Right renal cortex interstitium (tissue), 3 donors: ENCODE measurements at regions not wholly inside any gene's neighbourhood (a gene's known extent, or its start where the extent isn't known, plus 50 kb on each side); places are given as distances from the start of the nearest gene placed in this dataset.
A peak's percentile ranks its signal among the peaks of the same experiment; 100 is the strongest.
"Not testable (repeated sequence)": the region's sequence is repeated elsewhere in the genome, so short reads cannot be mapped to it uniquely, and the experiment has no call there.

Source experiments
- DNase-seq, 3 donors: peaks; one replicate each; pipeline ENCODE4 v3.0.0-alpha.2; 2013; ENCODE audit warnings: low read depth in 3 of 3, low spot score in 2 of 3

DNA sequence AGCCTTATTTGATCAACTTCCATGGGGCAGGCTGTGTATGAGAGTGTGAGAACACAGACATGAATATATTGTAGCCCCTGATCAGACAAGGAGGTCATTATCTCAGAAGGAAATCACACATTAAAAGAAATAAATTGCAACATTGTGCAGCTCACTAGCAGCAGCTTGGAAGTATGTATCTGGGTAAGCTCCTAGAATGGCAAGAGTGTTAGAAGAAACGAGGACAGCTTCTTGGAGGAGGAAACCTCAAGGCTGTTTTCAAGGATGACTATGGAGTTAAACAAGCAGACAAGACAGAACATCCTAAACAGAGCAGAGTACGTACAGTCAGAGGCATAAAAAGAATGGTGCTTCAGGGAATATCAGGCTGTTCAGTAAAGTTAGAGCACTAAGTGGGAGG lies 511.0 kb downstream of the SLCO4C1 start:
- DNase-seq: no peak

DNA sequence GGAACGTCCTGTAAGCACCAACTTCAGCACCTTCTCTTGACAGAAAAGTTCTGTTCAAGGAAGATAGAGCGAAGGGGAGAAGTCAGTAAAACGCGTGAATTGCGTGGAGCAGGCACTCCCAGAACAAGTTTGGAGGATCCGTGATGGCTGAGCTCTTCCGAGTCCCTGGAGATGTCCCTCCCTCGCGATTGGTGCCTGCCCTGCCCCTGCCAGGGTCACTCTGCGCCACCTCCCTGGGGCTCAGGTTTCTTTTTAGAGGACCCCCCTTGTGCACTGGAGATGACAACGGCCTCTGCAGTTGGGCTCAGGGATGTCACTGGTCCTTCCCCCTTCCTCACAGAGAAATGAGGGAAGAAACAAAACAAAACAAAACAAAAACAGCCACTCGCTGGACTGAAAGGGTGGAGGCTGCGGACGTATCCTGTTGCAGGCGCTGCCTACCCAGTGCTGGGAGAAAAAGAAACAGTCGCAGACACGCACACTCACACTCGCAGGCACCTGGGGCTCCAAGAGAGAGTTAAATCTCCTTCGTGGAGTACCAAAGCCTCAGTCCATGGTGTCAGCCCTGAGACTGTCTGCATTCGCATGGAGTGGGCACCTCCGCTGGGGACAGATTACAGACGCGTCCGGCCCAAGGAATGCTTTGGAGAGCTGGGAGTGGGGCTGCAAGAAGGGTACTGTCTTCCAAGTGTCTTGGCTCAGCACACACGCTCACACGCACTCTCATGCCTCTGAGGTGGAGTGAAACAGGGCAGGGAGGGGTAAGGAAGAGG lies 512.7 kb downstream of the SLCO4C1 start:
- no peak for DNase-seq

DNA sequence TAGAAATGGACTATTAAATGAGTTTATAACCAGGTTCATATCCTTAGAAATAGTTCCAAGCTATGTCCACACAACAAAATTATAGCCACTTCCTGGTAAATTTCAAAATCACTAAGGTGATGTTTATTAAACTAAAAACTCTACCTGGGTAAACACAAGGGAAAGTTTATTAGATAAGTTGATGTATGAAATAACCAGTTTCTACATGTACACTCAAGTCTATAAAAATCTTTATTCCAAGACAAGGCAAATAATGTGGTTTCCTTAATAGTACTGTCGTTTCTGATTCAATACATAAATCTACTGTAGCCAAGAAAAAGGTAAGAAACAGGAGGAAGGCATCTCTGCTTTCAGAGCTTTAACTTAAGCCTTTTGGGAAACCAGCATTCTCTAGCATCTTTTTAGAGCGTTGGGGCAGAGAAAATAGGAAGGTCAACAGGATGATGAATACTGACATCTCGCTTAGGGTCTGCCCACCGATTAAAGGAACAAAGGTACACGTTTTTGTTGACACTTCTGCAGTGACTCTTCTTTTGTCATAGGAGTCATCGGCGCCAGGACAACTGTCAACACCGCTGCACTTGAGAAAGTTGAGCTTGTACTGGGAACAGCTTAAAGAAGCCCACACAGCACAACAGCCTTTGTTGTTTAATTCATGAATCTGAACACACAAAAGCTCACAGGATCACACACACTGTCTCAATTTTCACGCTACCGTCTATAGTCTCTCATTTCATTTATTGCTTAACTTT lies 513.6 kb downstream of the SLCO4C1 start:
- no peak for DNase-seq

DNA sequence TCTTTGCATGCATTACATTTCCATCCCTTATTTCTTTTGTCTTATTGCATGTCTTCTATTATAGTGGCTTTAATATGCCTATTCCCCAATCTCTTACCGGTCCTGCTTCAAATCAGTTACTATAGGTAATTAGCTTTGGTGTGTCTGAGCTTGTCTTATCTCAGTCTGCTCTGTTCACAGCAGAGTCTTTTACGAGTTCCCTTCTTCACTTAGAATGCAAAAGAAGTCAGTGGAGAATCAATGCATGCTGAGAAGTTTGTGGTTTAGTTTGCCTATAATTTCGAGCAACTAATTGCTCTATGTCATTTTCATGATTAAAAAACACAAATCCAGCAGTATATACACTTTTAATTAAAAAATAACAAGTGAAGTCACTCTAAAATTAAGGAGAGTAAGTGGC lies 545.0 kb downstream of the SLCO4C1 start:
- DNase-seq: no peak

DNA sequence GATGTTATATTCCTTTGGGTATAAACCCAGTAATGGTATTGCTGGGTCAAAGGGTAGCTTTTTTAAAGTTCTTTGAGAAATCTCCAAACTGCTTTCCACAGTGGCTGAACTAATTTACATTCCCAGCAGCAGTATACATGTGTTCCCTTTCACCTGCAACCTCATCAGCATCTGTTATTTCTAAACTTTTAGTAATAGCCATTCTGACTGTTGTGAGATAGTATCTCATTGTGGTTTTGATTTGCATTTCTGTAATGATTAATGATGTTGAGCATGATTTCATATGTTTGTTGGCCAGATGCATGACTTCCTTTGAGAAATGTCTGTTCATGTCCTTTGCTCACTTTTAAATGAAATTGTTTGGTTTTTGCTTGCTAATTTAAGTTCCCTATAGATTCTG lies 553.1 kb downstream of the SLCO4C1 start:
- DNase-seq: not testable (repeated sequence)

DNA sequence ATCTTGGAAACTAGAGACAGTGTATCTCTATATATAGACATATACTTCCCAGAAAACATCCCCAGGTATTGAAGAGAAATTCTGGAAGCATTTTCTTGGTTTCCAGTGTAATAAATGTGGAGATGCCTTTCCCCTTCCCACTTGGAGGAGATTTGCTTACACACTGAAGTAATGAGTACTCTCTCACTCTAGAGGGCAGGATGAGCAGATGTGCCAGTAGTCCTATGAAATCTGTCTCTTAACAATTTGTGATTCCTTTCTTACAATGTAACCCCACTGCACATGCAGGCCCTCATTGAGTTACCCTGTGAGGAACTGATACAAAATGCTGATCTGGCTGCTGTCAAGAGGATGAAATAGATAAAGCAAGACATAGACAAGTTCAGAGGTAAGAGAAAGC lies 567.2 kb downstream of the SLCO4C1 start:
- DNase-seq: no peak

DNA sequence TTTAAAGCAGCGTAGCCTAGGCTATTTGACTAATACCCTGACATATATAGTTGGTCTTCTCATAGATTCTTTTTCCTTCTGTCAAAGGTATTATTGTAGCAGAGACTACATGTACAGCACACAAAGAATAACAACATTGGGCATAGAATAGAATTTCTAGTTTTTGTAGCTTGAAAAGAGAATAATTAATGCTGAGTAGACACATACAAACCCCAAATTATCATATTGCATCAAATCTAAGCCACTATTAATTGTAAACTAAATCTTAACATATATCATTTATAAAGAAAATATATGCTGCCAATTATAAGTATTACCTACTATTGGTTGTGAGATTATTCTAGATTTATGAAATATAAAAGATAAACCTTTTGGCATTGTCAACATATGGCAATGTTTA lies 574.5 kb downstream of the SLCO4C1 start:
- no peak for DNase-seq

DNA sequence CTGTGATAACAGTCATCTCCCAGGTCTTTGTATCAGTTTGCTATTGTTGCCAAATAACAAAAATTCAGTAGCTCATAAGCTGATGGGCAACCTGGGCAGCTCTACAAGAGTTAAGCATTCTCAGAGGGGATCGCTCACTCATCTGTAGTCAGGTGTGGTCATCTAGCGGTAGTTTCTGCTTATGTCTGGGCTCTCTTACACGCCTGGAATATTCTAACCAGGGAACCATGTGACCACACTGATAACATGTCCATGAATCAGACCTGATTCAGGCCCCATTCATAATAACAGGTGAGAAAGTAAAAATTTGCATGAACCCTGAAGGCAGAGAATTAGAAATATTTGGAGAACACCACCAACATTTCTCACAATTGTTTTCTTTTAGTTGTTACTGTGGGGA lies 576.1 kb downstream of the SLCO4C1 start:
- no peak for DNase-seq

DNA sequence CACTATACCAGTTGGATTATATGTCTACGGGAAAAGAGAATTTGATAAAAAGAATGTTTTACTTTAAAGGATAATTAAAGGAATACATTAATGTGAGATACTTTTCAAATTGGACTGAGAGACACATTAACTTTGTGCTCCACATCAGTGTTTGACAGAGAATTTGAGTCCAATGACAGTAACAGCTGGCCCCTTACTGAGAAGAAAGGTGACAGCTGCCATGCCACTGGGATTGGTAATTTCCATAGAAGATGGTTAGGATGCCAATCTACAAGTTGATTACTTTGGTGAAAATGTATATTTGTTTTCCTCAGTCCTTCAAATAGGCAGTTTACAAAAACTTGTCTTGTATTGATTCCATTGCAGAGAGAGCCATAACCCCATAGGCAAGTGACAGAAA lies 578.4 kb downstream of the SLCO4C1 start:
- DNase-seq: no peak

DNA sequence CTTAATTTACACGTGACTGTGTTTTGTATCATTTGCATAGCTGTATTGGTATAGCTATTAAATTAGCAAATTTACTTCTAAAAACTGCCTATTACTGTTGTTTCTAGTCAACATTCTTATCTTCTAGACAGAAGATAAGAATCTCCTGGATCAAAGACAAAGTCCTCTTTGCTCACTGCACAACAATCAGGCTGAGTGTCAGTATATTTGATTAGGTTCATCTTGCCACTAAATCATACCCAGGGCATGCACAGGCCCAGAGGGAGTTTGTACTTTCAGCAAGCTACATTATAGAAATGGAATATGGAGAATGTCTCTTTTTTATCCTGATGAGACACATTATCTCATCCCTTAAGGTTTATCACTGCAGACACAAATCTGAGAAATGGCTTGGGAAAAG lies 579.1 kb downstream of the SLCO4C1 start:
- no peak for DNase-seq

DNA sequence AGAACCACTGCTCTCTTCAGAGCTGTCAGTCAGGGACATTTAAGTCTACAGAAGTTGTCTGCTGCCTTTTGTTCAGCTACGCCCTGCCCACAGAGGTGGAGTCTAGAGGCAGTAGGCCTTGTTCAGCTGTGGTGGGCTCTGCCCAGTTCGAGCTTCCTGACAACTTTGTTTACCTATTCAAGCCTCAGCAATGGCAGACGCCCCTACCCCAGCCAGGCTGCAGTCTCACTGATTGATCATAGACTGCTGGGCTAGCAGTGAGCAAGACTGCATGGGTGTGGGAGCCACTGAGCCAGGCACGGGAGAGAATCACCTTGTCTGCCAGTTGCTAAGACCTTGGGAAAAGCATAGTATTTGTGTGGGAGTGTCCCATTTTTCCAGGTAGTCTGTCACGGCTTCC lies 580.3 kb downstream of the SLCO4C1 start:
- DNase-seq: not testable (repeated sequence)

DNA sequence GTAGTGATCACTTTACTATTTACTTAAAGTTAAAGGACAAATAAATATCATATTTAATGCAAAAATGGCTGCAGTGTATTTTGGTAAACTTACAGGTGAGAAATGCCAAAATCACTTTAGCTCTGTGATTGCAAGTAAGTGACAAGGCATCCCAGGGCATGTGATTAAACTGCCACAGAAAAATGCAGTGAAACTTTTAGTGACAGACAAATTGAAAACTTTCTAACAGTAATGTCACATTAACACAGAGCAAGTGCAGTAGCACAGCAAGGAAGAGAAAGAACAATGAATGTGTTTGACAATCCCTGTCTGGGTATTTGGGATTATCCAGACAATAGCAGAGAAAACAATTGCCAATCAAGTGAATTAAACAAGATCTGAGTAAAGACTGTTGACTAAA lies 606.8 kb downstream of the SLCO4C1 start:
- no peak for DNase-seq

DNA sequence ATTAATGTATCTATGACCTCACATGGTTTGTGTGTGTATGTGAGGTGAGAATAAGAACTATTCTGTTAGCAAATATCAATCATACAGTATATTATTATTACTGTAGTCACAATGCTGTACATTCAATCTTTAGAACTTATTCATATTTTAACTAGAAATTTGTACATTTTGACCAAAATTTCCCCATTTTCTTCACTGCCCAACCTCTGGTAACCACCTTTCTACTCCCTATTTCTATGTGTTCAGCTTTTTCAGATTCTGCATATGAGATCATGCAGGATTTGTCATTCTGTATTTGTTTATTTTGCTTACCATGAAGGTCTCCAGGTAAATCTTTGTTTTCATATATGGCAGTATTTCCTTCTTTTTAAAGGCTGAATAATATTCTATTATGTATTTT lies 607.9 kb downstream of the SLCO4C1 start:
- DNase-seq: no peak

DNA sequence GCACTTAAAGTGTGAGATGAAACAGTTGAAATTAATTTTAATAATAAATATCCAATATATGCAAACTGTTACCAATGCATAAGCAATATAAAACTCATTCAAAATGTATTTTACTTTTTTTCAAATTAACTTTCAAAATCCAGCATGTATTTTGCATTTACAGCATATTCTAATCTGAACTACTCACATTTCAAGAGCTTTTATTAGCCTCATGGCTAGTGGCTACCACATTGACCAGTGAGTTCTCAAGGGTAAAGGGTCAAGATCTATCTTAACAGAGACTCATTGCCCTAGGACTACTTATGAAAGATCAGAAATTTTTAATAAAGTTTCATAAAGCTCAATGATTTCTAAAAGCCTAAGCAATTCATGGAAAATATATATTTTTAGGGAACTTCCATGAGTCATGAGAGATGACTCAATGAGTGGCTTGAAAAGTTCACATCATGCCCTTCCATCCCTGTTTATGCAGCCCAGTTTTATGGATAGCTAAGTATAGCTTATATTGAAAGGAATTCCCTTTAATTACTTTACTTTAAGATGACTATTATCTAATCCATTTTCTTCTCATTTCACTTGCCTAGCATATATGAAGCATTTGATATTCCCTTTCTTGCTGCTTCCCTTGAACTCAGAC lies 608.6 kb downstream of the SLCO4C1 start:
- no peak for DNase-seq

DNA sequence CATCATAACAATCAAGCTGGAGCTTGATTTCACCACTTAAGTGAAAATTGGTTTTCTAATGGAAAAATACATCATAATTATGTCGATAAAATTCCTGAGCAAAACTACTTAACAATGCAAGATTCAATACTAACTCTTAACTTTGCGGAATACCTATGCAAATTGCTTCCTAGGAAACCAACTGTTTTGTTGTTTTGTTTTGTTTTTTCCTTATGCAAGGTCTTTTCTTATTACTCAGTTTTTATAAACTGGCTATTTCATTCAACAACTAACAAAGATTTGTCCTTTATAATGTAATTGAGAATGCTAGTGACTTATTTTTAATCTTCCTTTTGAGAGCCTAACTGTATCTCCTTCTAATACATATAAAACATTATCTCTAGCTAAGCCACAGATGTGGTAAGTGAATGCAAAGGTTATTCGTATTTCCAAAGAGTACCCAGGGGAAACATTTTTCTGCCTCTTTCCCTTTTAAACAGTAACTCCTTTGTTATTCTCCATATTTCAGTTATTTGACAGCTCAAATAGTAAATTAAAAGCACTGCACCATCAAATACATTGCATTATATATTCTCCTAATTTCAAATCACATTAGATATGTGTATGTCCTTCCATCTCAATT lies 609.4 kb downstream of the SLCO4C1 start:
- no peak for DNase-seq

DNA sequence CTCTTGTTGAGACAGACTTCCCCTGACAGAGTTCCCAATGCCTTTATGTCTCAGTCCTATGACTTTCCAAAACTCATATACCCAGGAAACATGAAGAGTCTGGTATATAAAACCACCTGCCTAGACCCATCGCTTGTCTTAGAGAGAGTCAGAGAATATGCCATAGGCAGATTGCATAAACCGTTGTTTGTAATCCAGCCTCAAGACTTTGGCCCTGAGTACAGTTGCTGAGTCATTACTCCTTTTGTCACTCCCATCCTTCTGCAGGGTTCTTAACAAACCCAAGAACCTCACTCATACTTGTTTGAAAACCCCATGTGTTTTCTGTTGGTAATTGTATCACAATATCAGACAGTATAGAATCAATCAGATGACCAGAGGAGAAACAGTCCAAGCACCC lies 616.3 kb downstream of the SLCO4C1 start:
- DNase-seq: no peak

DNA sequence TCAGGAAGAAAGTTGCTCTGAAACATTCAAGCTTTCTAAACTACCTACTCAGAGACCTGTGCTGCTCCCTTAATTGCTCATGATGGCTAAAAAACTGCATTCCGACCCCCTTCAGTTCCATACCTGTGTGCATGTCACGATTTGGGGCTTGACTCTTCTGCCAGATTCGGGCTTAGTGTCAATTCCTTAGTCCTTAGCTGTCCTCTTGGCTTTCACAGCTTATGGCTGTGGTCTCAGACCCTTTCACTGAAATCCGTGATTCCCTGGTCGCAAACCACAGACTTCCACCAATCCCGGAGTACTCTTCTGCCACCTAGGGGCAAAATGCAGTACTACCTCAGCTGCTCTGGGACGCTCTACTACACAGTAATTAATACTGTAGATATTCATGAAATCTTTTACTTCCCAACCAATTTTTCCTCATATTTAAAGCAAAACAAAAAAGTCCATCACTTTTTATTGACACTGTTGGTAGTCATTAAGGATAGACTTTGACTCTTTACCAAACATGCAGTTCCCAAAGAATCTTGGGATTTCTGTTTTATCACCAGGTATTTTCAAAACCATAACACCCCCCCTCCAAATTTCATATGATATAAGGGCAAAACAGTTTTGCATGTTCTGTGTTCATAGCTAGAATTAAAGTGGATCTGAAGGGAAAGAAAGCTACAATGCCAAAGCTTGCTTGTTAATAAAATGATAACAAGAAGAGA lies 617.4 kb downstream of the SLCO4C1 start:
- peak in 2 of 3 donors; percentile 54 to 61 for DNase-seq

DNA sequence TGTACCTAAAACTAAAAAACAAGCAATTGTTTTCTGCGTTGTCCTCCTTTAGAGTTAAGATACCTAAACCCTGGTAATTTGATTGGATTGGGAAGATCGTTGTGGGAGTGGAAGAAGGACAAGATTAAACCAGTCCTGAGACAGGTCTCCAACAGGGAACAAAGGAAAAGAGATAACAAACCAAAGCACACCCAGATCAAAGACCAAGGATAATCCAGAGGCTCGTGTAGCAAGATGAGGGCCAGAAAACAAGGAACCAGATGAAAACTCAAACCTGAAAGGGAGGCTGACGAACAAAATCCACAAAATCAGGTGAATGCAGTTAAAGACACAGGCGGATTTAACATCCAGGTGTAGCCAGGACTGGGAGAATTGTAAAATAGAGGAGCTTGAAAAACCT lies 618.1 kb downstream of the SLCO4C1 start:
- no peak for DNase-seq

DNA sequence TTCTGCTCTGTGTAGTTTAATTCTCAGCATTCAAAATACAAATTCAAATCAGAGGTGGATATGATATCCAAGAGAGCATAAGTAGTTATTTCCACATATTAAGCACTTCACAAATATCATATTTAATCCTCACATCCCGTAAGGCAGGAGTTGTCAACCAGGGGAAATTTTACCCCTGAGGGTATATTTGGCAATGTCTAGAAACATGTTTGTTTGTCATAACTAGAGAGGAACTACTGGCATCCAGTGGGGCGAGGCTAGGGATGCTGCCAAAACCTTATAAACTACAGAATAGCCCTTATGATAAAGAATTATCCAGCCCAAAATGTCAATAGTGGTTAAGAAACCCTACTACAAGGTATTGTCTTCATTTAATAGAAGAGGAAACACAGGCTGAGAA lies 619.4 kb downstream of the SLCO4C1 start:
- DNase-seq: no peak

DNA sequence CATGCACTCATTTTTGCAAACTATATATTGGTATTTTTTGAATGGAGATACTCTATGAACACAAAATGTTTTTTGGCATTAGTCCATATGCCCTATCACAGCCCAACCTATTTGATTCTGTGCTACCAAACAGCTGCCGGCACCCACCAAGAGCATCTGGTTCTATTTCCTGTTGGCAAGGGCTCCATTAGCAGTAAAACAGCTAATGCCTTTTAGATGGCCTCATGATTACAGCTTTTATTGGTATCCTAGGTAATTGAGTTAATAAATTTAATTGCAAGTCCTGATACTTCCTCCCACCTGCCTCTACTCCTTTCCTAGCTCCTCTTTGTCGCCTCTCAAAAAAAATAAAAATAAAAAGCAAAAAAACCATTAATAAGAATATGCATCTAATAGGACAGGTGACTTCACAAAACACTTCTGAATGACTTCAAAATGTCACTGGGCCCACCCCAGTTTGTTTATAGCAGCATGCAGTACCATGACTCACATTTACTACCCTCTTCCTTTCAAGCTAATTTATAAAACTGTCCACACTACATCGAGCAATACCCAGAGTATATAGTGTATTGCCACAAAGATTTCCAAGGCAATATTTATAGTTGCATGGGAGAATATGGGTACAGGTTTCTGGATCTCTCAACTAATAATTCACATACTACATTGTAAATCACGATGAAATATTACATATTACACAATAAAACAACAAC lies 620.4 kb downstream of the SLCO4C1 start:
- no peak for DNase-seq
